Thyroid gland (tissue), 4 donors: ENCODE measurements at regions not wholly inside any gene's neighbourhood (a gene's known extent, or its start where the extent isn't known, plus 50 kb on each side); places are given as distances from the start of the nearest gene placed in this dataset.

Source experiments
- DNase-seq, 2 donors: peaks; one replicate each; pipeline ENCODE4 v3.0.0-alpha.2; 2019
- H3K27ac ChIP-seq, 3 donors: fragments of 200-600 bp; sonication (generic); 1 replicate in 2 of 3; 2 replicates in 1 of 3; pipeline ENCODE4 v1.5.1; 2016 to 2019; ENCODE audit warnings: mild to moderate bottlenecking in 1 of 3, moderate library complexity in 1 of 3
- H3K27me3 ChIP-seq: fragments of 200-600 bp; sonication (generic); one replicate; pipeline ENCODE4 v1.5.1; 2019
- H3K36me3 ChIP-seq, 2 donors: fragments of 200-600 bp; sonication (generic); one replicate each; pipeline ENCODE4 v1.5.1; 2016 to 2019
- H3K4me1 ChIP-seq, 2 donors: fragments of 200-600 bp; sonication (generic); one replicate each; pipeline ENCODE4 v1.5.1; 2017 to 2019
- H3K4me3 ChIP-seq, 3 donors: fragments of 200-600 bp; sonication (generic); replicated peaks in 1 of 3; 1 replicate in 2 of 3; 2 replicates in 1 of 3; pipeline ENCODE4 v1.5.1; 2016; ENCODE audit warnings: mild to moderate bottlenecking in 1 of 3
- H3K9me3 ChIP-seq: fragments of 200-600 bp; sonication (generic); one replicate; pipeline ENCODE4 v1.5.1; 2017
- POLR2A ChIP-seq, 2 donors: fragments of 450-650 bp; IDR thresholded peaks; one replicate each; pipeline ENCODE4 v1.6.1; 2017; ENCODE audit warnings: antibody characterized with exemption in 2 of 2, mild to moderate bottlenecking in 2 of 2, moderate library complexity in 1 of 2
- WGBS, 2 donors: methylation state at CpG; one replicate each; pipeline ENCODE4 v1.1.5; 2017; 5-methylcytosine and 5-hydroxymethylcytosine counted together
- intact Hi-C: fragments of 100-400 bp; cut with DNase I; formaldehyde crosslinking; loops from one replicate; pipeline ENCODE4 v1.15.1; 2023
- TF ChIP-seq, protein P1 (sequence below), 6 experiments: fragments of 200-600 bp in 3 of 6; fragments of 450-650 bp in 3 of 6; sonication (generic) in 3 of 6; IDR thresholded peaks; one replicate each; pipeline ENCODE4 v1.5.1; 2016 to 2019; ENCODE audit warnings: antibody characterized with exemption in 6 of 6, mild to moderate bottlenecking in 2 of 6, inconsistent platforms in 1 of 6, moderate library complexity in 1 of 6

DNA sequence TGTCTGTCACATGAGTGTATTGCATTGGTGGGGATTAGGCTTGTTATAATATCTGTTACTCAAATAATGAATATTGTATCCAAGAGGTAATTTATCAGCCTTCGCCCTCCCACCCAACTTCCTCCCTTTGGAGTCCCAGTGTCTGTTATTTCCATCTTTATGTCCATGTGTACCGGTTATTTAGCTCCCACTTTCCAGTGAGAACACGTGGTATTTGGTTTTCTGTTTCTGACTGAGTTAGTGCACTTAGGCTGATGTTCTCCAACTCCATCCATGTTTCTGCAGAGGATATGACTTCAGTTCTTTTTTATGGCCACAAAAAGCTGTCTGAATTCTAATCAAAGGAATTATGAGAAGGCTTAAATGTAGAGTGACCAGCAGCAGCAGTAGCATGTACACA, 104.0 kb upstream of the ARHGAP28 start:
- no peaks in the 10 kb centered on the region for H3K36me3 ChIP-seq
- H3K4me1 ChIP-seq, result peaks cover 0 to 20% of the 10 kb centered on the region in 2 donors
- 73 to 75% methylated on average over 3 of the region's 3 CpGs for WGBS, 2 donors
- H3K9me3 ChIP-seq, result no peaks in the 10 kb centered on the region
- intact Hi-C loops, result no loop called here
- H3K4me3 ChIP-seq, result no peak overlapping the region
- peak overlapping the region in 1 of 3 donors; percentile 30 for H3K27ac ChIP-seq
- no peaks in the 10 kb centered on the region for H3K27me3 ChIP-seq
- no peak for DNase-seq
- TF ChIP-seq POLR2A (IDR thresholded peaks at IDR 0.05), result no peak
- TF ChIP-seq, protein P1, sequence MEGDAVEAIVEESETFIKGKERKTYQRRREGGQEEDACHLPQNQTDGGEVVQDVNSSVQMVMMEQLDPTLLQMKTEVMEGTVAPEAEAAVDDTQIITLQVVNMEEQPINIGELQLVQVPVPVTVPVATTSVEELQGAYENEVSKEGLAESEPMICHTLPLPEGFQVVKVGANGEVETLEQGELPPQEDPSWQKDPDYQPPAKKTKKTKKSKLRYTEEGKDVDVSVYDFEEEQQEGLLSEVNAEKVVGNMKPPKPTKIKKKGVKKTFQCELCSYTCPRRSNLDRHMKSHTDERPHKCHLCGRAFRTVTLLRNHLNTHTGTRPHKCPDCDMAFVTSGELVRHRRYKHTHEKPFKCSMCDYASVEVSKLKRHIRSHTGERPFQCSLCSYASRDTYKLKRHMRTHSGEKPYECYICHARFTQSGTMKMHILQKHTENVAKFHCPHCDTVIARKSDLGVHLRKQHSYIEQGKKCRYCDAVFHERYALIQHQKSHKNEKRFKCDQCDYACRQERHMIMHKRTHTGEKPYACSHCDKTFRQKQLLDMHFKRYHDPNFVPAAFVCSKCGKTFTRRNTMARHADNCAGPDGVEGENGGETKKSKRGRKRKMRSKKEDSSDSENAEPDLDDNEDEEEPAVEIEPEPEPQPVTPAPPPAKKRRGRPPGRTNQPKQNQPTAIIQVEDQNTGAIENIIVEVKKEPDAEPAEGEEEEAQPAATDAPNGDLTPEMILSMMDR (IDR thresholded peaks at IDR 0.05), result no peak

DNA sequence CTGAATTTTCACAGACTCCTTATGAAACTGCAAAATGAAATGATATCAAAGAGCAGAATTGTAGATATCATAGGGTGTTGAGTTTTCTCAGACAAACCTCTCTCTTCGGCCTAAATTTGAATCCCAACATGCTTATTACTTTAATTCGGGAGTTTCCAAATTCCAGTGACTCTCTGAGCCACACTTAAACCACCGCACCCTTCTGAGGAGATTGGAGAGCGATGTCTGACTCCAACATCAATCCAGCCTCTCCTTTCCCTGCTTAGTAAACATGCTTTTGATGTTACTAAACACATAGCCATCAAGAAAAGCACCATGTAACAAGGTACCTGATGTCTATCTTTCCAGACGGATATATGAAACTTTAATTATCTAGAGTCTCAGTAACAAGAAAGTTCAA, 103.1 kb upstream of the ARHGAP28 start:
- 78 to 79% methylated on average over 5 of the region's 5 CpGs for WGBS, 2 donors
- H3K4me1 ChIP-seq, result peaks cover 0 to 20% of the 10 kb centered on the region in 2 donors
- intact Hi-C loops, result no loop called here
- TF ChIP-seq POLR2A (IDR thresholded peaks at IDR 0.05), result no peak
- TF ChIP-seq, protein P1 (IDR thresholded peaks at IDR 0.05), result no peak
- DNase-seq, result no peak
- no peaks in the 10 kb centered on the region for H3K9me3 ChIP-seq
- H3K27me3 ChIP-seq, result no peaks in the 10 kb centered on the region
- H3K27ac ChIP-seq, result no peak overlapping the region
- no peaks in the 10 kb centered on the region for H3K36me3 ChIP-seq
- H3K4me3 ChIP-seq, result no peak overlapping the region

DNA sequence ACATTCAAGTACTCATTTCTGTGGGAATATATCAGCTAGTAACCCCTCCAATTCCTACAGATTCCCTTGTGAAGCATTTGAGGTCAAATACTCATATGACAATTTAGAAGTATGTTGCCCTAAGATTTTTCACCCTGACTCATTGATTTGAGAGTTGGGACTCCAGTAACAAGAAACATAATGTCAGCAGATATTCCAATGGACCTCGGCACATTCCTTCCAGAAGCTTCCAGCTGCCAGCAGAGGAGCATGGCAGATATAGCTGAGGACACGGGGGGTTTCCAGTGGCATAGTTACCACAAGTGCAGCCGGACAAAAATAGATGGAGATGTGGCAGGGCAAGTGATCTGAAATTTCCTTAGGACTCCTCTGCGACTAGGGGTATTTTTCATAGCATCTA, 101.9 kb upstream of the ARHGAP28 start:
- intact Hi-C loops, result no loop called here
- H3K27ac ChIP-seq, result no peak overlapping the region
- peaks cover 0 to 20% of the 10 kb centered on the region in 2 donors for H3K4me1 ChIP-seq
- 79 to 94% methylated on average over 4 of the region's 4 CpGs for WGBS, 2 donors
- no peak for DNase-seq
- no peak overlapping the region for H3K4me3 ChIP-seq
- H3K27me3 ChIP-seq, result no peaks in the 10 kb centered on the region
- TF ChIP-seq, protein P1 (IDR thresholded peaks at IDR 0.05), result no peak
- no peak for TF ChIP-seq POLR2A (IDR thresholded peaks at IDR 0.05)
- no peaks in the 10 kb centered on the region for H3K9me3 ChIP-seq
- H3K36me3 ChIP-seq, result no peaks in the 10 kb centered on the region

DNA sequence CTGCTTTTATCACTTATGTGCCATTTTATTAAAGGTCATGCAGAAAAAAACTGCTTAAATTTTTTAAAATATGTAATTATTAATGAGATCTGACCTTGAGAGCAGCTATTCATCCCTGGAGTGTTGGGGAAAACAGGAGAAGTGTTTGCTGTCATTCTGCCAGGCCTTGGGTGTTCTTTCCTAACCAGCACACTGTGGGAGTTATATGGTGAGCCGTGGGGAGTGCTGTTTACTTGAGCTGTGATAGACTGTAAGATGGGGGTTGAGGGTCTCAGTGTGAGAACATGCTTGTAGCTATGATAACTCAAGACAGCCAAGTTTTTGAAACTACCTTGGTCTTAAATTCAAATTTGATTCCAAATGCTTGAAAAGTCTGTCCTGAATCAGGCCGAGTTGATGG, 101.3 kb upstream of the ARHGAP28 start:
- Histone ChIP-seq H3K9me3 (no peaks in the 10 kb centered on the region), H3K4me1 (peaks cover 0 to 20% of the 10 kb centered on the region in 2 donors), H3K36me3 (no peaks in the 10 kb centered on the region), H3K27ac (no peak overlapping the region), H3K27me3 (no peaks in the 10 kb centered on the region), H3K4me3 (no peak overlapping the region)
- no peak for TF ChIP-seq POLR2A (IDR thresholded peaks at IDR 0.05)
- TF ChIP-seq, protein P1 (IDR thresholded peaks at IDR 0.05), result no peak
- WGBS, 2 donors, result 77 to 89% methylated on average over 2 of the region's 2 CpGs
- intact Hi-C loops, result no loop called here
- no peak for DNase-seq

DNA sequence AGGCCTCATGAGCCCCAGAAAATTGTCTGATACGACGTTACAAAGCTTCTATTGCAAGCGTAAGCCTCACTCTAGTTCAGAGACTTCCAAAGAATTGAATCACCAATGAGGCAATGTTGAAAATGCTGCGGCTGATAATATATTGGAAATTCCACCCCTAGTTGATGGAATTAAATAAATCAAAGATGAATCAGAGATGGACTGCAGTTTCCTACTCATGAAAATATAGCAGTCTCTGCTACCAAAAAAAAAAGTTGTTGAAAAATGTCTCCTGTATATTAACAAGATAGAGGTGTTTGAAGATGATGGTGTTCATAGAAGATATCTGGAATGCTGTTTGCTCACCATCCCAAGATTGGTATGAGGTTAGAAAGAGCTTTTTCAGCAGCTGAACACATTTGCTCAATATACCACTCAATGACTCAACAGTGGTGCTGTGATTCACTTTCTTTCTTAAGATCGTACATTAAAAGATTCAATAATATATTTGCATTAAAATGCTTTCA, 99.8 kb upstream of the ARHGAP28 start:
- H3K4me1 ChIP-seq, result peaks cover 0 to 18% of the 10 kb centered on the region in 2 donors
- no peaks in the 10 kb centered on the region for H3K27me3 ChIP-seq
- no peak overlapping the region for H3K27ac ChIP-seq
- WGBS, 2 donors, result 92 to 95% methylated on average over 5 of the region's 5 CpGs
- H3K9me3 ChIP-seq, result no peaks in the 10 kb centered on the region
- intact Hi-C loops, result no loop called here
- no peak for DNase-seq
- no peak for TF ChIP-seq POLR2A (IDR thresholded peaks at IDR 0.05)
- no peak overlapping the region for H3K4me3 ChIP-seq
- H3K36me3 ChIP-seq, result no peaks in the 10 kb centered on the region

DNA sequence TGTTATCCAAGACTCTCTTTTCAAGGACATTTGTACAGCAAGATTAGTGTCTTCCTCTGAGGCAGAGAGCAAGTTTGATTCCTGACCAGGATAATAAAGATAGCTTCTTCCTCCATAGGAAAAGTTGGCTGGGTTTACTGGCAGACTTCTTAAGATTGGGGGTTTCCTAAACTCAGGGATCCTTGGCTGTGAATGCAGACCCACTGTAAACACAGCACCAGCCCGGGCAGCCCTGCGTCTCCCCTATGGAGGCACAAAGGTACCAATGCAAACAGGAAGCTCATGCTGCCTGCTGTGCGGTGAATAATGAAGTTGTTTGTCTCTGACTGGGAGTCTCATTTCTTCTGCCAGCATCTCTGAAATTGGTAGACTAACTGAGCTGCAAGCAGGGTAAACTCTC, 96.2 kb upstream of the ARHGAP28 start:
- Histone ChIP-seq H3K27ac (no peak overlapping the region), H3K9me3 (no peaks in the 10 kb centered on the region), H3K27me3 (no peaks in the 10 kb centered on the region), H3K4me1 (no peaks in the 10 kb centered on the region), H3K4me3 (no peak overlapping the region), H3K36me3 (no peaks in the 10 kb centered on the region)
- no peak for DNase-seq
- WGBS, 2 donors, result 53 to 66% methylated on average over 3 of the region's 3 CpGs
- intact Hi-C loops, result no loop called here
- TF ChIP-seq POLR2A (IDR thresholded peaks at IDR 0.05), result no peak
- TF ChIP-seq, protein P1 (IDR thresholded peaks at IDR 0.05), result no peak
